ENCODE measurements at regions not wholly inside any gene's neighbourhood (a gene's known extent, or its start where the extent isn't known, plus 50 kb on each side); places are given as distances from the start of the nearest gene placed in this dataset.

- no peak overlapping the region for H3K27ac ChIP-seq (ENCODE audit: low read depth in 1 of 2, low read length in 2 of 2)
- H3K4me3 Mint-ChIP-seq = no peak overlapping the region
- ATAC-seq (ENCODE audit: poor library complexity) (no peak), DNase-seq (no peak)
- intact Hi-C loops (cut with DNase I, micrococcal nuclease) = no loop called here
- ChIA-PET CTCF (no interaction called here), POLR2A (no interaction called here)
- no peaks in the 10 kb centered on the region for H3K27me3 Mint-ChIP-seq
- no peak overlapping the region for H3K27ac Mint-ChIP-seq
- no peaks in the 10 kb centered on the region for H3K4me1 ChIP-seq (ENCODE audit: insufficient read depth, low read length)
- H3K27me3 ChIP-seq (ENCODE audit: control insufficient read depth in 1 of 2, insufficient read depth in 2 of 2, low read length in 2 of 2) = no peaks in the 10 kb centered on the region
- H3K4me1 Mint-ChIP-seq (ENCODE audit: low read depth) = no peaks in the 10 kb centered on the region
- TF ChIP-seq CTCF (IDR thresholded peaks at IDR 0.05) = no peak
- H3K36me3 Mint-ChIP-seq (ENCODE audit: low read depth) = no peaks in the 10 kb centered on the region
- H3K9me3 Mint-ChIP-seq = peaks cover 2% of the 10 kb centered on the region
- no peak overlapping the region for H3K4me3 ChIP-seq (ENCODE audit: low read length)
- no peaks in the 10 kb centered on the region for H3K9me3 ChIP-seq (ENCODE audit: control insufficient read depth in 1 of 2, insufficient read depth in 1 of 2, low read length in 2 of 2)
- no peaks in the 10 kb centered on the region for H3K36me3 ChIP-seq (ENCODE audit: insufficient read depth, low read length)
Observed at GRCh38 chr1:79547514-79547913, 541.0 kb upstream of the ADGRL4 start.

- no peak overlapping the region for H3K4me3 ChIP-seq (ENCODE audit: low read length)
- H3K36me3 Mint-ChIP-seq (ENCODE audit: low read depth) = no peaks in the 10 kb centered on the region
- DNase-seq (no peak), ATAC-seq (ENCODE audit: poor library complexity) (no peak)
- H3K4me1 ChIP-seq (ENCODE audit: insufficient read depth, low read length) = no peaks in the 10 kb centered on the region
- H3K9me3 ChIP-seq (ENCODE audit: control insufficient read depth in 1 of 2, insufficient read depth in 1 of 2, low read length in 2 of 2) = peaks cover 0 to 4% of the 10 kb centered on the region in 2 experiments
- no peaks in the 10 kb centered on the region for H3K9me3 Mint-ChIP-seq
- intact Hi-C loops (cut with DNase I, micrococcal nuclease) = no loop called here
- no peak overlapping the region for H3K4me3 Mint-ChIP-seq
- H3K27ac ChIP-seq (ENCODE audit: low read depth in 1 of 2, low read length in 2 of 2) = no peak overlapping the region
- no peaks in the 10 kb centered on the region for H3K27me3 Mint-ChIP-seq
- no peak for TF ChIP-seq CTCF (IDR thresholded peaks at IDR 0.05)
- no peaks in the 10 kb centered on the region for H3K4me1 Mint-ChIP-seq (ENCODE audit: low read depth)
- POLR2A ChIA-PET = no interaction called here
- H3K27me3 ChIP-seq (ENCODE audit: control insufficient read depth in 1 of 2, insufficient read depth in 2 of 2, low read length in 2 of 2) = no peaks in the 10 kb centered on the region
- H3K36me3 ChIP-seq (ENCODE audit: insufficient read depth, low read length) = no peaks in the 10 kb centered on the region
- CTCF ChIA-PET = no interaction called here
- H3K27ac Mint-ChIP-seq = no peak overlapping the region
Observed at GRCh38 chr1:79543394-79543793, 536.9 kb upstream of the ADGRL4 start.

- TF ChIP-seq CTCF (IDR thresholded peaks at IDR 0.05) = no peak
- no peak overlapping the region for H3K27ac Mint-ChIP-seq
- POLR2A ChIA-PET = no interaction called here
- peaks cover 7% of the 10 kb centered on the region for H3K9me3 Mint-ChIP-seq
- H3K4me1 ChIP-seq (ENCODE audit: insufficient read depth, low read length) = no peaks in the 10 kb centered on the region
- ATAC-seq (ENCODE audit: poor library complexity) (no peak), DNase-seq (no peak)
- peaks cover 0 to 4% of the 10 kb centered on the region in 2 experiments for H3K9me3 ChIP-seq (ENCODE audit: control insufficient read depth in 1 of 2, insufficient read depth in 1 of 2, low read length in 2 of 2)
- H3K36me3 Mint-ChIP-seq (ENCODE audit: low read depth) = no peaks in the 10 kb centered on the region
- H3K27me3 Mint-ChIP-seq = no peaks in the 10 kb centered on the region
- no peak overlapping the region for H3K4me3 ChIP-seq (ENCODE audit: low read length)
- no peak overlapping the region for H3K4me3 Mint-ChIP-seq
- no peaks in the 10 kb centered on the region for H3K36me3 ChIP-seq (ENCODE audit: insufficient read depth, low read length)
- H3K27ac ChIP-seq (ENCODE audit: low read depth in 1 of 2, low read length in 2 of 2) = no peak overlapping the region
- no peaks in the 10 kb centered on the region for H3K4me1 Mint-ChIP-seq (ENCODE audit: low read depth)
- CTCF ChIA-PET = no interaction called here
- no peaks in the 10 kb centered on the region for H3K27me3 ChIP-seq (ENCODE audit: control insufficient read depth in 1 of 2, insufficient read depth in 2 of 2, low read length in 2 of 2)
- intact Hi-C loops (cut with DNase I, micrococcal nuclease) = no loop called here
Observed at GRCh38 chr1:79539001-79539400, 532.5 kb upstream of the ADGRL4 start.
